GM12878 (cell line): ENCODE measurements at regions not wholly inside any gene's neighbourhood (a gene's known extent, or its start where the extent isn't known, plus 50 kb on each side); places are given as distances from the start of the nearest gene placed in this dataset.

ENCODE experiments used
- CREB1 ChIP-seq: IDR thresholded peaks from 2 replicates; pipeline ENCODE4 v1.6.1; 2012; ENCODE audit warnings: low read depth, mild to moderate bottlenecking, inconsistent platforms
- ESRRA ChIP-seq: IDR thresholded peaks from 2 replicates; pipeline ENCODE4 v1.6.1; 2012; ENCODE audit warnings: mild to moderate bottlenecking, low read length, improper control_type of control experiment
- NFXL1 ChIP-seq: fragments of 450-650 bp; IDR thresholded peaks from 2 replicates; pipeline ENCODE4 v1.6.1; 2017; ENCODE audit warnings: antibody characterized with exemption, mild to moderate bottlenecking, borderline replicate concordance
- SREBF2 ChIP-seq: IDR thresholded peaks from 2 replicates; pipeline ENCODE4 v1.6.1; 2012; ENCODE audit warnings: mild to moderate bottlenecking, low read length
- SUPT20H ChIP-seq: IDR thresholded peaks from 2 replicates; pipeline ENCODE4 v1.6.1; 2011; ENCODE audit warnings: low read depth, mild to moderate bottlenecking, low read length, moderate library complexity, borderline replicate concordance; ENCODE audit not compliant: control insufficient read depth
- ZBED1 ChIP-seq: IDR thresholded peaks from 2 replicates; pipeline ENCODE4 v1.6.1; 2016; ENCODE audit warnings: borderline replicate concordance
- ZNF207 ChIP-seq: fragments of 450-650 bp; IDR thresholded peaks from 2 replicates; pipeline ENCODE4 v1.6.1; 2014; ENCODE audit warnings: antibody characterized with exemption, mild to moderate bottlenecking, borderline replicate concordance
- TF ChIP-seq, protein P1 (sequence below): fragments of 450-650 bp; IDR thresholded peaks from 2 replicates; pipeline ENCODE4 v1.6.1; 2016; ENCODE audit warnings: mild to moderate bottlenecking

DNA sequence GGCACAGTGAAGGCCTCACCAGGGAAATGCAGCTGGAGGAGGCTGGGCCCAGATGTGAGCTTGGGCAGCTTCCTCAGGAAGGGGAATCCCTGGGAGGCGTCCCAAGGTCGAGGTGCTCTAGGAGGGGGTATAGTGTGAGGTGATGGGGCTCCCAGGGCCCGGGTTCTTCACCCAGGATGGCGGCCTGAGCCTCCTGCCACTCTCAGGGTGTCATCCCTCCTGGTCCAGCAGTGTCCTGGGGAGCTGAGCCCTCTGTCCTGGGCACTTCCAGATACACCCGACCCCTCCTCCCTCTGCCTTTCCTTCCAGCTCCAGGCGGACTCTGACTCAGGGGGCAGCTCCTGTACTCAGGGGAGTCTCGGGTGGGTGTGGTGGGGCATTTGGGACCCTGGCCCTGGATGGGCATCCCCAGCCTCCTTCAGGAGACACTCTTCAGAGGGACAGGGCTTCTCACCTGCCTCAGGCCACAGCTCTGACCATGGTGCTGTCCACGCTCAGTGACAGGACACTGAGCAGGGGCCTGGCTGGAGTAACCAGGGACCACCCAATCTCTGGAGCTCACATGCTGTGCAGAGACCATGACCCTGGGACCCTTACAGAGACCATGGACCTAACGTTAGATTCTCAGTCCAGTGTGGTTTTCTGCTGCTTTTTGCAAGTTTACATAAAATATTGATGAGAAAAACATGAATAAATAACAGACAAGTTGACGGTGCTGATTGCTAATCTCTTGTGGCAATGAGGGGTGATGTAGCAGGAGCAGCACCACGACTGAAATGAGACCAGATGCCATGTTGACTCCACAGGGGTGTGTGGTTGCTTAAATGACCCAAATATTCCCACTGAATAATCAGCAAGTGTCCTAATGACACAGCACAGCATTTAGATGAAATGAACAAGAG, 101.9 kb downstream of the GGTLC2 start (continued):
- no peak for TF ChIP-seq ZBED1
- TF ChIP-seq, protein P1, sequence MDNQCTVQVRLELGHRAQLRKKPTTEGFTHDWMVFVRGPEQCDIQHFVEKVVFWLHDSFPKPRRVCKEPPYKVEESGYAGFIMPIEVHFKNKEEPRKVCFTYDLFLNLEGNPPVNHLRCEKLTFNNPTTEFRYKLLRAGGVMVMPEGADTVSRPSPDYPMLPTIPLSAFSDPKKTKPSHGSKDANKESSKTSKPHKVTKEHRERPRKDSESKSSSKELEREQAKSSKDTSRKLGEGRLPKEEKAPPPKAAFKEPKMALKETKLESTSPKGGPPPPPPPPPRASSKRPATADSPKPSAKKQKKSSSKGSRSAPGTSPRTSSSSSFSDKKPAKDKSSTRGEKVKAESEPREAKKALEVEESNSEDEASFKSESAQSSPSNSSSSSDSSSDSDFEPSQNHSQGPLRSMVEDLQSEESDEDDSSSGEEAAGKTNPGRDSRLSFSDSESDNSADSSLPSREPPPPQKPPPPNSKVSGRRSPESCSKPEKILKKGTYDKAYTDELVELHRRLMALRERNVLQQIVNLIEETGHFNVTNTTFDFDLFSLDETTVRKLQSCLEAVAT: no peak
- no peak for TF ChIP-seq NFXL1
- no peak for TF ChIP-seq SUPT20H
- TF ChIP-seq ZNF207: no peak
- TF ChIP-seq SREBF2: no peak
- no peak for TF ChIP-seq CREB1
- TF ChIP-seq ESRRA: no peak
